WERI-Rb-1 (cell line): ENCODE measurements at regions not wholly inside any gene's neighbourhood (a gene's known extent, or its start where the extent isn't known, plus 50 kb on each side); places are given as distances from the start of the nearest gene placed in this dataset.

Experiments
- DNase-seq: peaks from one replicate; pipeline ENCODE4 v3.0.0-alpha.2; 2020
- H3K27ac ChIP-seq: fragments of 250-450 bp; sonication (Bioruptor Pico); 2 replicates; pipeline ENCODE4 v1.5.1; 2020; ENCODE audit warnings: mild to moderate bottlenecking, moderate library complexity
- H3K27me3 ChIP-seq: fragments of 250-450 bp; sonication (Bioruptor Pico); 2 replicates; pipeline ENCODE4 v1.5.1; 2021; ENCODE audit warnings: mild to moderate bottlenecking, low read depth, moderate library complexity; ENCODE audit not compliant: insufficient read depth, severe bottlenecking
- H3K36me3 ChIP-seq: fragments of 250-450 bp; sonication (Bioruptor Pico); 2 replicates; pipeline ENCODE4 v1.5.1; 2020; ENCODE audit warnings: mild to moderate bottlenecking, moderate library complexity
- H3K4me3 ChIP-seq: 2 replicates; pipeline ENCODE4 v1.5.1; 2011; ENCODE audit warnings: low read depth, mild to moderate bottlenecking, control low read depth, low read length
- H3K9me3 ChIP-seq: fragments of 250-450 bp; sonication (Bioruptor Pico); 2 replicates; pipeline ENCODE4 v1.5.1; 2021; ENCODE audit warnings: mild to moderate bottlenecking, moderate library complexity; ENCODE audit not compliant: severe bottlenecking
- CTCF ChIP-seq: IDR thresholded peaks from 2 replicates; pipeline ENCODE4 v1.5.1; 2011; ENCODE audit warnings: low read depth, mild to moderate bottlenecking, control low read depth, inconsistent platforms, low read length

DNA sequence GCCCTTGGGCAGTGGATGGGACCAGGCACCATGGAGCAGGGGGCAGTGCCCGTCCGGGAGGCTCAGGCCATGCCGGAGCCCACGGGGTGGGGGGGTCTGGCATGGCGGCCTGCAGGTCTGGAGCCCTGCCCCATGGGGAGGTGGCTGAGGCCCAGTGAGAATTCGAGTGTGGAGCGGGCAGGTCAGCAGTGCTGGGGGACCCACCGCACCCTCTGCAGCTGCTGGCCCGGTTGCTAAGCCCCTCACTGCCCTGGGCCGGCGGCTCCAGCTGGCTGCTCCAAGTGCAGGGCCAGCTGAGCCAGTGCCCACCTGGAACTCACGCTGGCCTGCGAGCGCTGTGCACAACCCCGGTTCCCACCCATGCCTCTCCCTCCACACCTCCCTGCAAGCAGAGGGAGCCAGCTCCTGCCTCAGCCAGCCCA lies 1157.9 kb upstream of the ADGRL3 start:
- H3K27me3 ChIP-seq = no peaks in the 10 kb centered on the region
- no peaks in the 10 kb centered on the region for H3K36me3 ChIP-seq
- no peak overlapping the region for H3K27ac ChIP-seq
- TF ChIP-seq CTCF = no peak
- DNase-seq = no peak
- no peaks in the 10 kb centered on the region for H3K9me3 ChIP-seq
- H3K4me3 ChIP-seq = no peak overlapping the region

- Histone ChIP-seq H3K4me3 (no peak overlapping the region), H3K27me3 (no peaks in the 10 kb centered on the region), H3K9me3 (no peaks in the 10 kb centered on the region), H3K36me3 (no peaks in the 10 kb centered on the region), H3K27ac (no peak overlapping the region)
- no peak for DNase-seq
- no peak for TF ChIP-seq CTCF
These were observed 1157.2 kb upstream of the ADGRL3 start for GRCh38 chr4:60042941-60043340.

- DNase-seq = no peak
- no peak for TF ChIP-seq CTCF
- Histone ChIP-seq H3K4me3 (no peak overlapping the region), H3K9me3 (no peaks in the 10 kb centered on the region), H3K36me3 (no peaks in the 10 kb centered on the region), H3K27me3 (no peaks in the 10 kb centered on the region), H3K27ac (no peak overlapping the region)
These were observed 1121.1 kb upstream of the ADGRL3 start for GRCh38 chr4:60078984-60079383.

DNA sequence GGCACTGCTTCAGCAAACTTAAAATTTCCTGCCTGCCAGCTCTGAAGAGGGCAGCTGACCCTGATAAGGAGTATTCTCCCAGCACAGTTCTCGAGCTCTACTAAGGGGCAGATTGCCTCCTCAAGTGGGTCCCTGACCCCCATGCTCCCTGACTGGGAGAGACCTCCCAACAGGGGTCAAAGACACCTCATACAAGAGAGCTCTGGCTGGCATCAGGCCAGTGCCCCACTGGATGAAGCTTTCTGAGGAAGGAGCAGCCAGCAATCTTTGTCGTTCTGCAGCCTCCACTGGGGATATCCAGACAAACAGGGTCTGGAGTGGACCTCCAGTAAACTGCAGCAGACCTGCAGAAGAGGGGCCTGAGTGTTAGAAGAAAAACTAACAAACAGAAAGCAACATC lies 1118.3 kb upstream of the ADGRL3 start:
- Histone ChIP-seq H3K36me3 (no peaks in the 10 kb centered on the region), H3K27me3 (no peaks in the 10 kb centered on the region), H3K9me3 (no peaks in the 10 kb centered on the region), H3K4me3 (no peak overlapping the region), H3K27ac (no peak overlapping the region)
- no peak for TF ChIP-seq CTCF
- no peak for DNase-seq

DNA sequence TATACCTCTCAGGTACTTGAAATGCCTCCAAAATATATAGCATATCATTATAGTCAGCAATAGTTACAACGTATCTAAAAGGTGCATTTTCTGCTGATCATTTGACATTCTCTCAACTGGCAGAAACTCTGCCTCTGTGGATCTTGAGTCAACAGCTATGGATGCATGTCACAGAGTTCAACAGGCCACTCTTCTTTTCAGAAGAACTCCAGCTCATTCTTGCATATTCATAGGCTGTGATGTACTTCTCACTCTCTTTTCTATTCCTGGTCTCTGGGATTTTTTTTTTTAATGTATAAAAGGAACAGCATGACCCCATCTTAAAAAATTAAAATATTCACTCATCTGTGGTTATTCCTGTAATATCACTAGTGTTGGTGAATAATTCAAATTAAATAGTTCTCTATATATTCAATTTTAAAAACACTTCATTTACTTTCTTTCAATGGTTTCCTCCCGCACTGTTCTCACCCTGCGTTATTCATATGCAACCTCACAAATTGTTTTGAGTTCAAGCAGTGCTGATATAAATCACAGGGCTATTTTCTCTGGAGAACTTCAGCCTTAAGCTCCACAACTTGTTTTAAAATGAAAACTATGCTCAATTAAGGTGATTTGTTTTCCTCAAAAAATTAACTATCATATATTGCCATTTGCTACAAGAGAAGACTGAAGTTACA lies 1111.2 kb upstream of the ADGRL3 start:
- no peak for TF ChIP-seq CTCF
- Histone ChIP-seq H3K36me3 (no peaks in the 10 kb centered on the region), H3K9me3 (no peaks in the 10 kb centered on the region)

More for the DNA sequence above, 1111.2 kb upstream of the ADGRL3 start:
- no peak for DNase-seq
- H3K27me3 ChIP-seq = no peaks in the 10 kb centered on the region
- H3K4me3 ChIP-seq = no peak overlapping the region
- H3K27ac ChIP-seq = no peak overlapping the region
